Cardiac fibroblast (primary cell): ENCODE measurements at regions not wholly inside any gene's neighbourhood (a gene's known extent, or its start where the extent isn't known, plus 50 kb on each side); places are given as distances from the start of the nearest gene placed in this dataset.

Experiments
- DNase-seq, 2 donors: peaks; one replicate each; pipeline versions ENCODE4 v3.0.0 to v3.0.0-alpha.2; 2010; ENCODE audit warnings: low read depth in 2 of 2
- H3K4me3 ChIP-seq, 2 donors: replicated peaks in 1 of 2; 1 replicate in 1 of 2; 2 replicates in 1 of 2; pipeline ENCODE4 v1.5.1; 2011; ENCODE audit warnings: low read depth in 2 of 2, low read length in 2 of 2, mild to moderate bottlenecking in 2 of 2, moderate library complexity in 1 of 2
- TF ChIP-seq, protein P1 (sequence below): IDR thresholded peaks from one replicate; pipeline ENCODE4 v1.5.1; 2011; ENCODE audit warnings: low read depth, mild to moderate bottlenecking, low read length, inconsistent platforms

DNA sequence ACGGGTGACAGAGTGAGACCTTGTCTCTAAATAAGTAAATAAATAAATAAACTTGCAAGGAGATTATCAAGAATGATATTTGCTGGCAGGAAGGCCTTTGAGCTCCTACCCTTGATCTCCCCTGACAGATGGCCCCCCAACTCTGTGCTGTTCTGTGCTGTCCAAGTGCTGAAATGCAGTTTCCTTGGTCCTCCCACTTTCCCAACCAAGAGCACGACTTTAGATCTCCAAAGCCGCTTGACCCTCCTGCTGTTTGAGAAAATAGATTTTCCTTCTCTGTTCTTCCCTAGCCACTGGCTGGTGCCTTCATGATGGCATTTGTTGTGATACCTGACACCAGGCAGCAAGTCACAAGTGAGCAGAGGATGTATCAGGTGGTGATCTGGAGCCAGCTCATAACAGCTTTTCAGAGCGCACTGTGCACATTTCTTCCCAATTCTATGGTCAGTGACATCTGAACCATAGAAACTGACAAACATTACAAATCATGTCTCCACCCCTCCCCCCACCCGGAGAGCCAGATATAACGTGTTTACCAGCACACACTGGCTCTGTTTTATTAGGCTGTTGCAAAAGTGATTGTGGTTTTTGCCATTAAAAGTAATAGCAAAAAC lies 80.0 kb upstream of the PUM3 start:
- TF ChIP-seq, protein P1, sequence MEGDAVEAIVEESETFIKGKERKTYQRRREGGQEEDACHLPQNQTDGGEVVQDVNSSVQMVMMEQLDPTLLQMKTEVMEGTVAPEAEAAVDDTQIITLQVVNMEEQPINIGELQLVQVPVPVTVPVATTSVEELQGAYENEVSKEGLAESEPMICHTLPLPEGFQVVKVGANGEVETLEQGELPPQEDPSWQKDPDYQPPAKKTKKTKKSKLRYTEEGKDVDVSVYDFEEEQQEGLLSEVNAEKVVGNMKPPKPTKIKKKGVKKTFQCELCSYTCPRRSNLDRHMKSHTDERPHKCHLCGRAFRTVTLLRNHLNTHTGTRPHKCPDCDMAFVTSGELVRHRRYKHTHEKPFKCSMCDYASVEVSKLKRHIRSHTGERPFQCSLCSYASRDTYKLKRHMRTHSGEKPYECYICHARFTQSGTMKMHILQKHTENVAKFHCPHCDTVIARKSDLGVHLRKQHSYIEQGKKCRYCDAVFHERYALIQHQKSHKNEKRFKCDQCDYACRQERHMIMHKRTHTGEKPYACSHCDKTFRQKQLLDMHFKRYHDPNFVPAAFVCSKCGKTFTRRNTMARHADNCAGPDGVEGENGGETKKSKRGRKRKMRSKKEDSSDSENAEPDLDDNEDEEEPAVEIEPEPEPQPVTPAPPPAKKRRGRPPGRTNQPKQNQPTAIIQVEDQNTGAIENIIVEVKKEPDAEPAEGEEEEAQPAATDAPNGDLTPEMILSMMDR: no peak
- H3K4me3 ChIP-seq: no peak overlapping the region

DNA sequence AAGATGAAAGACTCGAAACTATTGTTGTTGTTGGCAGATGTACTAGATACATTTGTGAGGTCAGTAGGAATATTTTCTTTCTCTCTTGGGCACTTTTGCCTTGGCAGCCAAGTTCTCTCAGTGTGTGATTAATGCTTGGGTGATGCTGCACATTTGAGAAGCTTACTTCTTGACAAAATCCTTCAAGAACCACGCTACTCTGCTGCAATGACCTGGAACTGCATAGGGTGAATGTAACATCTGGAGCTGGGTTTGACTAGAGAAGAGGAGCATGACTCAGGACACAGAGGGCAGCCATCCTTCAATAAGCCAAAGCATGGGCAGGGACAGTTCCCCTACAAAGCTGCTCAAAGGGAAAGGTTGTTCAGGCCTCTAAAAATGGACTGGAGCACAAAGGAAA lies 75.5 kb upstream of the PUM3 start:
- peak; percentile 18 to 76 for DNase-seq
- H3K4me3 ChIP-seq: no peak overlapping the region
- TF ChIP-seq, protein P1: no peak

More for the DNA sequence above, 80.0 kb upstream of the PUM3 start:
- no peak for DNase-seq

DNA sequence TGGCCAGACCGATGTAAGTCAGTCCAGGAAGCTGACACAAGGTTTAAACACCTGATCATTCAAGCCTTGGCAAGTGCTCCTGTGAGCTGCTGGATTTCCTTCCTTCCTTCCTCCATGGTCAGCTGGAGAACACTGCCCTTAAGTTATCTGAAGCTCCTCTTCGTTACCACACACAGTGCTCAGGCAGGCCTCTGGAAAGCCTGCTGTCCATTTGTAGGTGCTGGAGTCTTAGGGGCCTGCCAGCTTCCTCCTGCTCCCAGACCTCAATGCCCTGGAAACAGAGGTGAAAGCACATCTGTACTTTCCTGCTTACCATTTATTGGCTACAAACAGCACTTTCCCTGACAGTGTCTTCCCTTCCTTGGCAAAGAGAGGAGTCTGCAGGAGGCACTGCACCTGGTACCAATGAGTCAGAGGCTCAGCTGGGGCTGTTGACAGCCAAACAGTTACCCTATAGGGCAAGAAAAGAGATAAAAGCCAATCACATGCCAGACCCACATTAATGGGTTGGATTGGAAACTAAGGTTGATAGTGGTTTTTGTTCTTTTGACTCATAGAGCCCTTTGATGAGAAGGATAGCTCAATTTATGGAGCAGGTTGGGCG lies 72.6 kb upstream of the PUM3 start:
- TF ChIP-seq, protein P1: no peak
- no peak for DNase-seq

DNA sequence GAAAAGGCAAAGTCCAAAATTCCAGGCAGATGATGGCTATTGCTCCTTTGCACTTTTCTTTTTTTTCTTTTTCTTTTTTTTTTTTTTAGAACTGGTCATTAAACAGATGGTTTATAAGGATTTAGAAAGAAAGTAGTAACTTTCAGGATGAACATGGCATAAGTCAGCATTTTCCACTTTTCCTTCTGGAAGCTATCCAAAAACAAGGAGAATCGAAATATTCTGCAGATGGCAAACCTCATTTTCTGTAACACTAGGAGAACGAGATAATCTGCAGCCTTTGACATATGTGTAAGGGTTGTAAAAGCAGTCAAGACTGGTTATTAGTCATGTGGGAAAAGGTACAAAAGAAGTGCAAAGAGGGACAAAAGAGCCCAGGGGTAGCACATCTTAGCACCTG lies 69.1 kb upstream of the PUM3 start:
- TF ChIP-seq, protein P1: no peak
- H3K4me3 ChIP-seq: no peak overlapping the region
- DNase-seq: no peak

More for the DNA sequence above, 72.6 kb upstream of the PUM3 start:
- no peak overlapping the region for H3K4me3 ChIP-seq

DNA sequence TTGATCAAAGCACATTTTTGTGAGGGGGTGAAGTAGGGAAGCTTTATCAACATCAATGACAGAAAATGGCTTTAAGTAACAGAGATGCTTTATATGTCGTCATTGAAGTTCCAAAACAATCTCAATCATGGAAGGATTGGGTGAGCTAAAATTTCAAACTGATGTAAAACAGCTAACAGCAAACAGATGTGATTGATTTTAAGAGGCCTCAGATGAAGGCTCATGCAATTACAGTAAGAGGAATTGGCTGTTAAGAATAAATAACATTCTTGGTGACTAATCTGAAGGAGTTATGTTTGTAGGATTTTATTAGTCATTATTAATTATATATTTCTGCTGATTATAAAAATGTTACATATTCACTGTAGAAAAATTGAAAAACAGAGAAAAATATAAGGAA lies 63.5 kb upstream of the PUM3 start:
- DNase-seq: no peak
- H3K4me3 ChIP-seq: no peak overlapping the region
- TF ChIP-seq, protein P1: no peak

DNA sequence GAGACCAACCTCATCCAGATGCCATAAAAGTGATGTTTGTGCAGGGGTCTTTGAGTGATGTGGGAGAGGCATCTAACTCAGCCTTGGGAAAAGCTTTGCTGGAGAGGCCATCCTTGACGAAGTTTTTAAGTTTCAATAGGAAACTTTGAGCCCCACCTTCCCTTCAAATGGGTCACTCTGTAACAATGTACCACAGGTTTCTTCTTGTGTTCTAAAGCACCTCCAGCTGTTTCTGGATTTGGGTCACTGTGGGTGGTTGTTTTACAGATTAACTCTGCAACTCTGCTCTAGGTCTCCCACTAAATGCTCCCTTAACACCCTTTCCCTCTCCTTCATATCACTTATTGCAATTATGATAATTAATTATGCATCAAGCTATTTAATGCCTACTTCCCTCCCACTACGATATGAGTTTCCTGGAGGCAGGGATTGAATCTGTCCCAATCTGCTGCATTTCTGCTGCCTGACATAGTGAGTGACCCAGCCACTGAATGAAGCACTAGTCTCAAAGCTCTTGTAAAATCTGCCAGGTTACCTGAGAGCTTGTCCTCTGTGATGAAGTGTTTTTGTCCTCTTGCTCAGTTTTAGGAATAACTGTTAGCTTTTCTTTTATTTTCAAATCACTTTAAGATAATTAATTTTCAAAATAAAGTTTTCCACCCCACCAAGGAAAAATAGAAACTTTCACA lies 60.5 kb upstream of the PUM3 start:
- TF ChIP-seq, protein P1: no peak
- no peak overlapping the region for H3K4me3 ChIP-seq
- no peak for DNase-seq
